ENCODE measurements at regions not wholly inside any gene's neighbourhood (a gene's known extent, or its start where the extent isn't known, plus 50 kb on each side); places are given as distances from the start of the nearest gene placed in this dataset.

DNA sequence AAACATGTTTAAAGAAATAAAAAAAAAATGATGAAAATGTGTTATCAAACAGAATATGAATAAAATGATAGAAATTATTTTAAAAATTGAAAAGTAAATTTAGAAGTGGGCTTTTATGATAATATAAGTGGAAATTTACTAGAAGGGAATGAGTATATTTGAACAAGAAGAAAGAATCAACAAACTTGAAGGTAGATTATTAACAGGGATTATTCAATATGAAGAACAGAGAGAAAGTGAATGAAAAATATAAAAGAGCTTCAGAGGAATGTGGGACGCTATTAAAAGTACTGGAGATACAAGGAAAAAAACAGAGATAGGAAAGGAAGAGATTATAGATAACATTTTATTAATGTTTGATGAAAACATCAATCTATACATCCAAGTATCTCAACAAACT is 1014.4 kb upstream of the CITED2 start:
- Mint-ChIP-seq H3K27me3 (ENCODE audit: insufficient read depth, low read depth) (no peaks in the 10 kb centered on the region), H3K9me3 (peaks cover 23% of the 10 kb centered on the region), H3K4me1 (no peaks in the 10 kb centered on the region), H3K36me3 (peaks cover 3% of the 10 kb centered on the region), H3K4me3 (no peak overlapping the region), H3K27ac (no peak overlapping the region)
- Histone ChIP-seq H3K9ac (no peak overlapping the region), H4K20me1 (ENCODE audit: low read depth) (no peaks in the 10 kb centered on the region), H3K79me2 (ENCODE audit: low read depth) (no peaks in the 10 kb centered on the region), H3K4me1 (no peaks in the 10 kb centered on the region), H3K27me3 (no peaks in the 10 kb centered on the region), H3K4me3 (no peak overlapping the region), H3K4me2 (no peak overlapping the region), H2AFZ (replicated peaks) (no peak overlapping the region), H3K36me3 (no peaks in the 10 kb centered on the region), H3K27ac (no peak overlapping the region), H3F3A (ENCODE audit: low read depth) (no peaks in the 10 kb centered on the region), H3K9me3 (ENCODE audit: low read depth) (no peaks in the 10 kb centered on the region)
- DNase-seq (ENCODE audit: low spot score) = no peak
- TF ChIP-seq EZH2phosphoT487 (IDR thresholded peaks at IDR 0.05) (no peak), EZH2 (IDR thresholded peaks at IDR 0.05) (no peak)
- TF ChIP-seq, protein P1, sequence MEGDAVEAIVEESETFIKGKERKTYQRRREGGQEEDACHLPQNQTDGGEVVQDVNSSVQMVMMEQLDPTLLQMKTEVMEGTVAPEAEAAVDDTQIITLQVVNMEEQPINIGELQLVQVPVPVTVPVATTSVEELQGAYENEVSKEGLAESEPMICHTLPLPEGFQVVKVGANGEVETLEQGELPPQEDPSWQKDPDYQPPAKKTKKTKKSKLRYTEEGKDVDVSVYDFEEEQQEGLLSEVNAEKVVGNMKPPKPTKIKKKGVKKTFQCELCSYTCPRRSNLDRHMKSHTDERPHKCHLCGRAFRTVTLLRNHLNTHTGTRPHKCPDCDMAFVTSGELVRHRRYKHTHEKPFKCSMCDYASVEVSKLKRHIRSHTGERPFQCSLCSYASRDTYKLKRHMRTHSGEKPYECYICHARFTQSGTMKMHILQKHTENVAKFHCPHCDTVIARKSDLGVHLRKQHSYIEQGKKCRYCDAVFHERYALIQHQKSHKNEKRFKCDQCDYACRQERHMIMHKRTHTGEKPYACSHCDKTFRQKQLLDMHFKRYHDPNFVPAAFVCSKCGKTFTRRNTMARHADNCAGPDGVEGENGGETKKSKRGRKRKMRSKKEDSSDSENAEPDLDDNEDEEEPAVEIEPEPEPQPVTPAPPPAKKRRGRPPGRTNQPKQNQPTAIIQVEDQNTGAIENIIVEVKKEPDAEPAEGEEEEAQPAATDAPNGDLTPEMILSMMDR (IDR thresholded peaks at IDR 0.05) = no peak

DNA sequence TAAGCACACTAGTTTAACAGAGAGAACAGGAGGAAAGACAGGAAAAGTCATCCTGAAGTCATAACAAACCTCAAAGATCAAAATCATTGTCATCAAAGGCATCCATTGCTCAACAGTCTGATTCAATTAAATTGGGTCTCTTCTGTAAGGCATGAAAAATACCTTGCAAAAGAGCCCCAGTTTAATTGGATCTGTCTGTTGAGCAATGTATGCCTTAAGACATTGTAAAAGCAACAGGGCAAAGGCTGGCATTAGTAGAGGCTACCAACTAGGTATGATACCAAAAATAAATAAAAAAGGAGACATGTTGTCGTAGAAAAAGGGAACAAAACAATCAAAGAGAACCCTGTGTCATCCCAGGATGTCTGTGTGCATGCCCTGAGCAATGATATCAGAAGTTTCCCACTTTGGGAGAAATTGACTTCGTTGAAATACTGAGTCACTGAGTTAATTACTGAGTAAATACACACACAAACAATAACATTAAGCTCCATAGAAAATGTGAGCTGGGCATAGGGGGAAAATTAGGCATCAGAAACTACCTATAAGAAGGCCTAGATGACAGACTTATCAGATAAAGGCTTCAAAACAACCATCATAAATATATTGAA is 1013.8 kb upstream of the CITED2 start:
- Mint-ChIP-seq H3K27me3 (ENCODE audit: insufficient read depth, low read depth) (no peaks in the 10 kb centered on the region), H3K36me3 (peaks cover 3% of the 10 kb centered on the region), H3K27ac (no peak overlapping the region), H3K4me1 (no peaks in the 10 kb centered on the region), H3K4me3 (no peak overlapping the region), H3K9me3 (peaks cover 24% of the 10 kb centered on the region)
- H3K9me3 ChIP-seq (ENCODE audit: low read depth) = no peaks in the 10 kb centered on the region
- no peak overlapping the region for H3K4me3 ChIP-seq
- no peaks in the 10 kb centered on the region for H4K20me1 ChIP-seq (ENCODE audit: low read depth)
- H3K79me2 ChIP-seq (ENCODE audit: low read depth) = no peaks in the 10 kb centered on the region
- no peaks in the 10 kb centered on the region for H3K27me3 ChIP-seq
- H3K4me1 ChIP-seq = no peaks in the 10 kb centered on the region
- TF ChIP-seq EZH2phosphoT487 (IDR thresholded peaks at IDR 0.05) (no peak), EZH2 (IDR thresholded peaks at IDR 0.05) (no peak)
- TF ChIP-seq, protein P1 (IDR thresholded peaks at IDR 0.05) = no peak
- no peak overlapping the region for H3K9ac ChIP-seq
- no peaks in the 10 kb centered on the region for H3K36me3 ChIP-seq
- H3F3A ChIP-seq (ENCODE audit: low read depth) = no peaks in the 10 kb centered on the region
- no peak overlapping the region for H3K4me2 ChIP-seq
- H2AFZ ChIP-seq (replicated peaks) = no peak overlapping the region
- H3K27ac ChIP-seq = no peak overlapping the region
- DNase-seq (ENCODE audit: low spot score) = no peak

DNA sequence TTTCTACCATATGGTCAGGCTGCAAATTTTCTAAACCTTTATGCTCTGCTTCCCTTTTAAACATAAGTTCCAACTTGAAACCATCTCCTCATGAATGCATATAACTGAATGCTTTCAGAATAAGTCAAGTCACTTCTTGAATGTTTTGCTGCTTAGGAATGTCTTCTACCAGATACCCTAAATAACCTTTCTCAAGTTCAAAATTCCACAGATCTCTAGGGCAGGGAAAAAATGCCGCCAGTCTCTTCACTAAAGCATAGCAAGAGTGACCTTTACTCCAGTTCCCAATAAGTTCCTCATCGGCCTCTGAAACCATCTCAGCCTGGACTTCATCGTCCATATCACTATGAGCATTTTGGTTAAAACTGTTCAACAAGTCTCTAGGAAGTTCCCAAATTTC is 1011.2 kb upstream of the CITED2 start:
- Histone ChIP-seq H3K9me3 (ENCODE audit: low read depth) (no peaks in the 10 kb centered on the region), H3K4me1 (no peaks in the 10 kb centered on the region), H3F3A (ENCODE audit: low read depth) (no peaks in the 10 kb centered on the region), H3K36me3 (no peaks in the 10 kb centered on the region), H3K79me2 (ENCODE audit: low read depth) (no peaks in the 10 kb centered on the region), H4K20me1 (ENCODE audit: low read depth) (no peaks in the 10 kb centered on the region), H3K9ac (no peak overlapping the region), H3K4me3 (no peak overlapping the region), H3K27me3 (no peaks in the 10 kb centered on the region), H3K4me2 (no peak overlapping the region), H2AFZ (replicated peaks) (no peak overlapping the region), H3K27ac (no peak overlapping the region)
- TF ChIP-seq, protein P1 (IDR thresholded peaks at IDR 0.05) = no peak
- TF ChIP-seq EZH2phosphoT487 (IDR thresholded peaks at IDR 0.05) = no peak
- no peak for TF ChIP-seq EZH2 (IDR thresholded peaks at IDR 0.05)
- DNase-seq (ENCODE audit: low spot score) = no peak
- Mint-ChIP-seq H3K9me3 (peaks cover 24% of the 10 kb centered on the region), H3K36me3 (peaks cover 3% of the 10 kb centered on the region), H3K27me3 (ENCODE audit: insufficient read depth, low read depth) (no peaks in the 10 kb centered on the region), H3K4me3 (no peak overlapping the region), H3K27ac (no peak overlapping the region), H3K4me1 (no peaks in the 10 kb centered on the region)
